ENCODE measurements at regions not wholly inside any gene's neighbourhood (a gene's known extent, or its start where the extent isn't known, plus 50 kb on each side); places are given as distances from the start of the nearest gene placed in this dataset.

- TF ChIP-seq, protein P1, sequence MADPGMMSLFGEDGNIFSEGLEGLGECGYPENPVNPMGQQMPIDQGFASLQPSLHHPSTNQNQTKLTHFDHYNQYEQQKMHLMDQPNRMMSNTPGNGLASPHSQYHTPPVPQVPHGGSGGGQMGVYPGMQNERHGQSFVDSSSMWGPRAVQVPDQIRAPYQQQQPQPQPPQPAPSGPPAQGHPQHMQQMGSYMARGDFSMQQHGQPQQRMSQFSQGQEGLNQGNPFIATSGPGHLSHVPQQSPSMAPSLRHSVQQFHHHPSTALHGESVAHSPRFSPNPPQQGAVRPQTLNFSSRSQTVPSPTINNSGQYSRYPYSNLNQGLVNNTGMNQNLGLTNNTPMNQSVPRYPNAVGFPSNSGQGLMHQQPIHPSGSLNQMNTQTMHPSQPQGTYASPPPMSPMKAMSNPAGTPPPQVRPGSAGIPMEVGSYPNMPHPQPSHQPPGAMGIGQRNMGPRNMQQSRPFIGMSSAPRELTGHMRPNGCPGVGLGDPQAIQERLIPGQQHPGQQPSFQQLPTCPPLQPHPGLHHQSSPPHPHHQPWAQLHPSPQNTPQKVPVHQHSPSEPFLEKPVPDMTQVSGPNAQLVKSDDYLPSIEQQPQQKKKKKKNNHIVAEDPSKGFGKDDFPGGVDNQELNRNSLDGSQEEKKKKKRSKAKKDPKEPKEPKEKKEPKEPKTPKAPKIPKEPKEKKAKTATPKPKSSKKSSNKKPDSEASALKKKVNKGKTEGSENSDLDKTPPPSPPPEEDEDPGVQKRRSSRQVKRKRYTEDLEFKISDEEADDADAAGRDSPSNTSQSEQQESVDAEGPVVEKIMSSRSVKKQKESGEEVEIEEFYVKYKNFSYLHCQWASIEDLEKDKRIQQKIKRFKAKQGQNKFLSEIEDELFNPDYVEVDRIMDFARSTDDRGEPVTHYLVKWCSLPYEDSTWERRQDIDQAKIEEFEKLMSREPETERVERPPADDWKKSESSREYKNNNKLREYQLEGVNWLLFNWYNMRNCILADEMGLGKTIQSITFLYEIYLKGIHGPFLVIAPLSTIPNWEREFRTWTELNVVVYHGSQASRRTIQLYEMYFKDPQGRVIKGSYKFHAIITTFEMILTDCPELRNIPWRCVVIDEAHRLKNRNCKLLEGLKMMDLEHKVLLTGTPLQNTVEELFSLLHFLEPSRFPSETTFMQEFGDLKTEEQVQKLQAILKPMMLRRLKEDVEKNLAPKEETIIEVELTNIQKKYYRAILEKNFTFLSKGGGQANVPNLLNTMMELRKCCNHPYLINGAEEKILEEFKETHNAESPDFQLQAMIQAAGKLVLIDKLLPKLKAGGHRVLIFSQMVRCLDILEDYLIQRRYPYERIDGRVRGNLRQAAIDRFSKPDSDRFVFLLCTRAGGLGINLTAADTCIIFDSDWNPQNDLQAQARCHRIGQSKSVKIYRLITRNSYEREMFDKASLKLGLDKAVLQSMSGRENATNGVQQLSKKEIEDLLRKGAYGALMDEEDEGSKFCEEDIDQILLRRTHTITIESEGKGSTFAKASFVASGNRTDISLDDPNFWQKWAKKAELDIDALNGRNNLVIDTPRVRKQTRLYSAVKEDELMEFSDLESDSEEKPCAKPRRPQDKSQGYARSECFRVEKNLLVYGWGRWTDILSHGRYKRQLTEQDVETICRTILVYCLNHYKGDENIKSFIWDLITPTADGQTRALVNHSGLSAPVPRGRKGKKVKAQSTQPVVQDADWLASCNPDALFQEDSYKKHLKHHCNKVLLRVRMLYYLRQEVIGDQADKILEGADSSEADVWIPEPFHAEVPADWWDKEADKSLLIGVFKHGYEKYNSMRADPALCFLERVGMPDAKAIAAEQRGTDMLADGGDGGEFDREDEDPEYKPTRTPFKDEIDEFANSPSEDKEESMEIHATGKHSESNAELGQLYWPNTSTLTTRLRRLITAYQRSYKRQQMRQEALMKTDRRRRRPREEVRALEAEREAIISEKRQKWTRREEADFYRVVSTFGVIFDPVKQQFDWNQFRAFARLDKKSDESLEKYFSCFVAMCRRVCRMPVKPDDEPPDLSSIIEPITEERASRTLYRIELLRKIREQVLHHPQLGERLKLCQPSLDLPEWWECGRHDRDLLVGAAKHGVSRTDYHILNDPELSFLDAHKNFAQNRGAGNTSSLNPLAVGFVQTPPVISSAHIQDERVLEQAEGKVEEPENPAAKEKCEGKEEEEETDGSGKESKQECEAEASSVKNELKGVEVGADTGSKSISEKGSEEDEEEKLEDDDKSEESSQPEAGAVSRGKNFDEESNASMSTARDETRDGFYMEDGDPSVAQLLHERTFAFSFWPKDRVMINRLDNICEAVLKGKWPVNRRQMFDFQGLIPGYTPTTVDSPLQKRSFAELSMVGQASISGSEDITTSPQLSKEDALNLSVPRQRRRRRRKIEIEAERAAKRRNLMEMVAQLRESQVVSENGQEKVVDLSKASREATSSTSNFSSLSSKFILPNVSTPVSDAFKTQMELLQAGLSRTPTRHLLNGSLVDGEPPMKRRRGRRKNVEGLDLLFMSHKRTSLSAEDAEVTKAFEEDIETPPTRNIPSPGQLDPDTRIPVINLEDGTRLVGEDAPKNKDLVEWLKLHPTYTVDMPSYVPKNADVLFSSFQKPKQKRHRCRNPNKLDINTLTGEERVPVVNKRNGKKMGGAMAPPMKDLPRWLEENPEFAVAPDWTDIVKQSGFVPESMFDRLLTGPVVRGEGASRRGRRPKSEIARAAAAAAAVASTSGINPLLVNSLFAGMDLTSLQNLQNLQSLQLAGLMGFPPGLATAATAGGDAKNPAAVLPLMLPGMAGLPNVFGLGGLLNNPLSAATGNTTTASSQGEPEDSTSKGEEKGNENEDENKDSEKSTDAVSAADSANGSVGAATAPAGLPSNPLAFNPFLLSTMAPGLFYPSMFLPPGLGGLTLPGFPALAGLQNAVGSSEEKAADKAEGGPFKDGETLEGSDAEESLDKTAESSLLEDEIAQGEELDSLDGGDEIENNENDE (IDR thresholded peaks at IDR 0.05; ENCODE audit: insufficient replicate concordance, low read length) = no peak
- TF ChIP-seq FOSL1 (IDR thresholded peaks at IDR 0.05; ENCODE audit: insufficient read depth, low read depth, low read length) (no peak), POLR2AphosphoS5 (IDR thresholded peaks at IDR 0.05; ENCODE audit: low read depth, low read length) (no peak), KDM4A (IDR thresholded peaks at IDR 0.05; ENCODE audit: low read depth, low read length, severe bottlenecking) (no peak), CTBP2 (IDR thresholded peaks at IDR 0.05; ENCODE audit: borderline replicate concordance, insufficient read depth, insufficient read length, low read length) (no peak), POU5F1 (IDR thresholded peaks at IDR 0.05; ENCODE audit: low read depth, low read length) (no peak)
- TF ChIP-seq, protein P2, sequence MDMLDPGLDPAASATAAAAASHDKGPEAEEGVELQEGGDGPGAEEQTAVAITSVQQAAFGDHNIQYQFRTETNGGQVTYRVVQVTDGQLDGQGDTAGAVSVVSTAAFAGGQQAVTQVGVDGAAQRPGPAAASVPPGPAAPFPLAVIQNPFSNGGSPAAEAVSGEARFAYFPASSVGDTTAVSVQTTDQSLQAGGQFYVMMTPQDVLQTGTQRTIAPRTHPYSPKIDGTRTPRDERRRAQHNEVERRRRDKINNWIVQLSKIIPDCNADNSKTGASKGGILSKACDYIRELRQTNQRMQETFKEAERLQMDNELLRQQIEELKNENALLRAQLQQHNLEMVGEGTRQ (IDR thresholded peaks at IDR 0.05; ENCODE audit: low read length) = no peak
Measured at GRCh38 chr13:67630640-67631039, 400.5 kb upstream of the PCDH9 start (continued).

Data from H1 (cell line).